GM23338 (cell line): ENCODE measurements at regions not wholly inside any gene's neighbourhood (a gene's known extent, or its start where the extent isn't known, plus 50 kb on each side); places are given as distances from the start of the nearest gene placed in this dataset.

Experiments used
- ATAC-seq: fragments of 200-7000 bp; cut with Tn5 transposase; 3 replicates; pipeline ENCODE4 v1.9.1; 2020
- DNase-seq: peaks from one replicate; pipeline ENCODE4 v3.0.0-alpha.2; 2015; ENCODE audit warnings: low spot score
- H2AFZ ChIP-seq: fragments of 200-600 bp; sonication (generic); 2 replicates; pipeline ENCODE4 v1.8.0; 2016; ENCODE audit warnings: antibody characterized with exemption, mild to moderate bottlenecking, moderate library complexity
- H3F3A ChIP-seq: fragments of 200-600 bp; sonication (generic); replicated peaks from 2 replicates; pipeline ENCODE4 v1.8.0; 2017; ENCODE audit warnings: antibody characterized with exemption, mixed run types, low read depth
- H3K27ac ChIP-seq: fragments of 200-600 bp; sonication (generic); 2 replicates; pipeline ENCODE4 v1.6.1; 2016; ENCODE audit warnings: low read depth
- H3K27me3 ChIP-seq: fragments of 200-600 bp; sonication (generic); 2 replicates; pipeline ENCODE4 v1.8.0; 2016; ENCODE audit warnings: mild to moderate bottlenecking, mixed run types, moderate library complexity; ENCODE audit not compliant: insufficient read depth
- H3K36me3 ChIP-seq: fragments of 200-600 bp; sonication (generic); 2 replicates; pipeline ENCODE4 v1.8.0; 2016; ENCODE audit warnings: mild to moderate bottlenecking; ENCODE audit not compliant: insufficient read depth
- H3K4me1 ChIP-seq: fragments of 200-600 bp; sonication (generic); 2 replicates; pipeline ENCODE4 v1.8.0; 2016; ENCODE audit warnings: mild to moderate bottlenecking, moderate library complexity; ENCODE audit not compliant: insufficient read depth
- H3K4me2 ChIP-seq: fragments of 200-600 bp; sonication (generic); 2 replicates; pipeline ENCODE4 v1.7.1; 2017; ENCODE audit warnings: mixed run types
- H3K4me3 ChIP-seq: fragments of 200-600 bp; sonication (generic); 2 replicates; pipeline ENCODE4 v1.6.1; 2016; ENCODE audit warnings: mixed run types
- H3K79me2 ChIP-seq: fragments of 200-600 bp; sonication (generic); replicated peaks from 2 replicates; pipeline ENCODE4 v1.8.0; 2017; ENCODE audit warnings: mild to moderate bottlenecking; ENCODE audit not compliant: insufficient read depth
- H3K9me2 ChIP-seq: fragments of 200-600 bp; sonication (generic); 2 replicates; pipeline ENCODE4 v1.8.0; 2017; ENCODE audit not compliant: insufficient read depth
- H4K20me1 ChIP-seq: fragments of 200-600 bp; sonication (generic); replicated peaks from 2 replicates; pipeline ENCODE4 v1.8.0; 2017; ENCODE audit warnings: mild to moderate bottlenecking; ENCODE audit not compliant: insufficient read depth
- H3K27ac Mint-ChIP-seq: 2 replicates; pipeline ENCODE4 v1.8.0; 2020; ENCODE audit warnings: inconsistent platforms, mild to moderate bottlenecking, moderate library complexity, mixed read lengths
- H3K27me3 Mint-ChIP-seq: 3 replicates; pipeline ENCODE4 v1.8.0; 2022; ENCODE audit warnings: low read depth, mild to moderate bottlenecking, moderate library complexity, mixed read lengths, inconsistent platforms; ENCODE audit not compliant: insufficient read depth, poor library complexity
- H3K36me3 Mint-ChIP-seq: 3 replicates; pipeline ENCODE4 v1.8.0; 2021; ENCODE audit warnings: low read depth, mild to moderate bottlenecking, inconsistent platforms, moderate library complexity, mixed read lengths
- H3K4me1 Mint-ChIP-seq: 3 replicates; pipeline ENCODE4 v1.8.0; 2020; ENCODE audit warnings: mild to moderate bottlenecking, inconsistent platforms, mixed read lengths
- H3K4me3 Mint-ChIP-seq: 3 replicates; pipeline ENCODE4 v1.8.0; 2021; ENCODE audit warnings: moderate library complexity, mild to moderate bottlenecking, inconsistent platforms, mixed read lengths
- H3K9me3 Mint-ChIP-seq: 3 replicates; pipeline ENCODE4 v1.8.0; 2020; ENCODE audit warnings: moderate library complexity, mild to moderate bottlenecking, inconsistent platforms, mixed read lengths
- CREB1 ChIP-seq: fragments of 250-450 bp; sonication (Bioruptor Pico); IDR thresholded peaks from 2 replicates; pipeline ENCODE4 v1.5.0; 2020; ENCODE audit warnings: low read depth, mild to moderate bottlenecking, moderate library complexity
- CTCF ChIP-seq, 2 experiments: fragments of 200-600 bp in 1 of 2; sonication (generic) in 1 of 2; conservative IDR thresholded peaks; 2 replicates each; pipeline versions ENCODE4 v1.5.1 to v1.6.1; 2016 to 2017; ENCODE audit warnings: antibody characterized with exemption in 2 of 2, low read depth in 2 of 2, mild to moderate bottlenecking in 2 of 2, moderate library complexity in 1 of 2
- ETS1 ChIP-seq: IDR thresholded peaks from 2 replicates; pipeline ENCODE4 v1.6.1; 2016; ENCODE audit warnings: antibody characterized with exemption
- EZH2 ChIP-seq: fragments of 200-600 bp; sonication (generic); IDR thresholded peaks from one replicate; pipeline ENCODE4 v1.8.0; 2017; ENCODE audit warnings: antibody characterized with exemption, mild to moderate bottlenecking, low read depth; ENCODE audit not compliant: unreplicated experiment
- EZH2phosphoT487 ChIP-seq: fragments of 200-600 bp; sonication (generic); IDR thresholded peaks from one replicate; pipeline ENCODE4 v1.8.1; 2018; ENCODE audit warnings: antibody characterized with exemption; ENCODE audit not compliant: unreplicated experiment
- JUNB ChIP-seq: IDR thresholded peaks from one replicate; pipeline ENCODE4 v1.6.1; 2016; ENCODE audit warnings: antibody characterized with exemption; ENCODE audit not compliant: unreplicated experiment
- NANOG ChIP-seq: IDR thresholded peaks from 2 replicates; pipeline ENCODE4 v1.6.1; 2016; ENCODE audit warnings: antibody characterized with exemption, borderline replicate concordance
- POLR2AphosphoS5 ChIP-seq: IDR thresholded peaks from 2 replicates; pipeline ENCODE4 v1.6.1; 2016; ENCODE audit warnings: antibody characterized with exemption, low read depth
- REST ChIP-seq: IDR thresholded peaks from one replicate; pipeline ENCODE4 v1.6.1; 2018; ENCODE audit warnings: antibody characterized with exemption; ENCODE audit not compliant: unreplicated experiment
- STAT1 ChIP-seq: IDR thresholded peaks from one replicate; pipeline ENCODE4 v1.6.1; 2016; ENCODE audit warnings: antibody characterized with exemption; ENCODE audit not compliant: unreplicated experiment
- ZNF114 ChIP-seq: fragments of 250-450 bp; sonication (Bioruptor Pico); IDR thresholded peaks from 2 replicates; pipeline ENCODE4 v1.5.0; 2020; ENCODE audit warnings: mild to moderate bottlenecking, moderate library complexity
- ZNF331 ChIP-seq: fragments of 250-450 bp; sonication (Bioruptor Pico); IDR thresholded peaks from 2 replicates; pipeline ENCODE4 v1.5.0; 2020; ENCODE audit warnings: low read depth, mild to moderate bottlenecking, moderate library complexity
- ZNF462 ChIP-seq: fragments of 250-450 bp; sonication (Bioruptor Pico); IDR thresholded peaks from 2 replicates; pipeline ENCODE4 v1.5.0; 2020; ENCODE audit warnings: mild to moderate bottlenecking, moderate library complexity

- ATAC-seq (no peak), DNase-seq (no peak)
- Histone ChIP-seq H3K4me2 (no peak overlapping the region), H3K4me1 (no peaks in the 10 kb centered on the region), H3K27ac (no peak overlapping the region), H3K79me2 (no peaks in the 10 kb centered on the region), H3K36me3 (no peaks in the 10 kb centered on the region), H3K9me2 (no peaks in the 10 kb centered on the region), H3K4me3 (no peak overlapping the region), H4K20me1 (no peaks in the 10 kb centered on the region), H2AFZ (no peak overlapping the region), H3F3A (no peaks in the 10 kb centered on the region), H3K27me3 (no peaks in the 10 kb centered on the region)
- H3K4me1 Mint-ChIP-seq, result no peaks in the 10 kb centered on the region
- H3K36me3 Mint-ChIP-seq, result no peaks in the 10 kb centered on the region
- no peak overlapping the region for H3K4me3 Mint-ChIP-seq
- H3K9me3 Mint-ChIP-seq, result no peaks in the 10 kb centered on the region; the same call in 2 of the 3 replicates
- H3K27ac Mint-ChIP-seq, result no peak overlapping the region
- TF ChIP-seq STAT1, result no peak
- TF ChIP-seq ZNF114 (CRISPR knock-in tag), result no peak
- TF ChIP-seq ZNF462, result no peak
- TF ChIP-seq EZH2, result no peak
- no peak for TF ChIP-seq ZNF331 (CRISPR knock-in tag)
- no peak for TF ChIP-seq ETS1
- no peak for TF ChIP-seq CTCF (conservative IDR thresholded peaks at IDR 0.05; ENCODE audit: low read depth in 2 of 2)
- TF ChIP-seq JUNB, result no peak
- TF ChIP-seq NANOG, result no peak
- no peak for TF ChIP-seq CREB1 (CRISPR knock-in tag)
- no peak for TF ChIP-seq EZH2phosphoT487
- TF ChIP-seq POLR2AphosphoS5, result no peak
- TF ChIP-seq REST, result no peak
- peaks cover 5% of the 10 kb centered on the region for H3K27me3 Mint-ChIP-seq
Observed at GRCh38 chr6:100132005-100132404, 138.0 kb upstream of the MCHR2 start.
